HCT116 (cell line): ENCODE measurements at regions not wholly inside any gene's neighbourhood (a gene's known extent, or its start where the extent isn't known, plus 50 kb on each side); places are given as distances from the start of the nearest gene placed in this dataset.

Experiments used
- CBX3 ChIP-seq: IDR thresholded peaks from 2 replicates; pipeline ENCODE4 v1.6.1; 2012; ENCODE audit warnings: low read depth
- CEBPB ChIP-seq: IDR thresholded peaks from 2 replicates; pipeline ENCODE4 v1.6.1; 2012; ENCODE audit warnings: low read depth
- CTCF ChIP-seq, 3 experiments: fragments of 200-600 bp in 1 of 3; sonication (generic) in 1 of 3; IDR thresholded peaks in 2 of 3; conservative IDR thresholded peaks in 1 of 3; 2 replicates each; pipeline ENCODE4 v1.5.1; 2012 to 2017; ENCODE audit warnings: low read depth in 2 of 3, low read length in 2 of 3, antibody characterized with exemption in 1 of 3, borderline replicate concordance in 1 of 3, control low read depth in 1 of 3, mild to moderate bottlenecking in 1 of 3, mixed read lengths in 1 of 3, mixed run types in 1 of 3, moderate library complexity in 1 of 3; ENCODE audit not compliant: insufficient read depth in 1 of 3
- EZH2 ChIP-seq: fragments of 200-600 bp; sonication (generic); IDR thresholded peaks from 2 replicates; pipeline ENCODE4 v1.6.1; 2017; ENCODE audit warnings: antibody characterized with exemption, mixed run types
- FOSL1 ChIP-seq: IDR thresholded peaks from 2 replicates; pipeline ENCODE4 v1.6.1; 2012; ENCODE audit warnings: low read depth
- JUND ChIP-seq: IDR thresholded peaks from 2 replicates; pipeline ENCODE4 v1.6.1; 2012
- POLR2A ChIP-seq: IDR thresholded peaks from 2 replicates; pipeline ENCODE4 v1.7.0; 2011; ENCODE audit warnings: borderline replicate concordance; ENCODE audit not compliant: insufficient read depth, insufficient read length; ENCODE audit errors: extremely low read depth
- RAD21 ChIP-seq: IDR thresholded peaks from 2 replicates; pipeline ENCODE4 v1.6.1; 2012; ENCODE audit warnings: low read depth, mild to moderate bottlenecking
- REST ChIP-seq: IDR thresholded peaks from 2 replicates; pipeline ENCODE4 v1.6.1; 2012; ENCODE audit warnings: low read depth
- SRF ChIP-seq: IDR thresholded peaks from 2 replicates; pipeline ENCODE4 v1.6.1; 2012; ENCODE audit warnings: low read depth
- YY1 ChIP-seq: IDR thresholded peaks from 2 replicates; pipeline ENCODE4 v1.6.1; 2011; ENCODE audit warnings: low read length, low read depth, moderate library complexity, mild to moderate bottlenecking; ENCODE audit not compliant: insufficient replicate concordance; ENCODE audit errors: extremely low read depth
- ZNF274 ChIP-seq: fragments of 200-500 bp; sonication (Bioruptor generic); IDR thresholded peaks from 2 replicates; pipeline ENCODE4 v1.6.1; 2014; ENCODE audit warnings: mild to moderate bottlenecking, low read depth, low read length, inconsistent platforms

GRCh38 chr1:94707321-94708298 is 112.5 kb upstream of the SLC44A3 start:
- TF ChIP-seq CTCF (IDR thresholded peaks at IDR 0.05 in 2 of 3, conservative IDR thresholded peaks at IDR 0.05 in 1 of 3; ENCODE audit: borderline replicate concordance in 1 of 3, insufficient read depth in 1 of 3, low read depth in 2 of 3, low read length in 2 of 3) (no peak), SRF (no peak), RAD21 (no peak), EZH2 (no peak), POLR2A (no peak), CBX3 (no peak), FOSL1 (no peak), ZNF274 (no peak), YY1 (no peak), CEBPB (no peak), REST (no peak), JUND (no peak)
